Loucy (cell line): ENCODE measurements at regions not wholly inside any gene's neighbourhood (a gene's known extent, or its start where the extent isn't known, plus 50 kb on each side); places are given as distances from the start of the nearest gene placed in this dataset.
"Not testable (repeated sequence)": the region's sequence is repeated elsewhere in the genome, so short reads cannot be mapped to it uniquely, and the experiment has no call there.

Source experiments
- H2AFZ ChIP-seq: fragments of 200-600 bp; sonication (generic); 2 replicates; pipeline ENCODE4 v1.6.0; 2016; ENCODE audit warnings: antibody characterized with exemption, mild to moderate bottlenecking, low read length, moderate library complexity
- H3F3A ChIP-seq: fragments of 200-600 bp; 2 replicates; pipeline ENCODE4 v1.6.0; 2016; ENCODE audit warnings: antibody characterized with exemption, low read depth, mild to moderate bottlenecking
- H3K27me3 ChIP-seq: fragments of 200-600 bp; sonication (generic); 2 replicates; pipeline ENCODE4 v1.6.1; 2014; ENCODE audit warnings: low read length, mild to moderate bottlenecking; ENCODE audit not compliant: insufficient read depth, poor library complexity, severe bottlenecking
- H3K36me3 ChIP-seq: fragments of 200-600 bp; sonication (generic); 2 replicates; pipeline ENCODE4 v1.6.1; 2016; ENCODE audit warnings: low read length; ENCODE audit not compliant: insufficient read depth
- H3K4me1 ChIP-seq: fragments of 200-600 bp; sonication (generic); 2 replicates; pipeline ENCODE4 v1.5.1; 2014; ENCODE audit warnings: low read length, mild to moderate bottlenecking; ENCODE audit not compliant: insufficient read depth, poor library complexity, severe bottlenecking
- H3K4me2 ChIP-seq: fragments of 200-600 bp; sonication (generic); 2 replicates; pipeline ENCODE4 v1.6.0; 2014; ENCODE audit warnings: antibody characterized with exemption, low read length, low read depth, mild to moderate bottlenecking; ENCODE audit not compliant: poor library complexity, severe bottlenecking
- H3K4me3 ChIP-seq: fragments of 200-600 bp; sonication (generic); 2 replicates; pipeline ENCODE4 v1.5.1; 2014; ENCODE audit warnings: low read length, mild to moderate bottlenecking, mixed read lengths; ENCODE audit not compliant: poor library complexity, severe bottlenecking
- H3K79me2 ChIP-seq: fragments of 200-600 bp; sonication (generic); 2 replicates; pipeline ENCODE4 v1.6.1; 2014; ENCODE audit warnings: low read length; ENCODE audit not compliant: insufficient read depth
- H3K9ac ChIP-seq: fragments of 200-600 bp; sonication (generic); 2 replicates; pipeline ENCODE4 v1.6.0; 2014; ENCODE audit warnings: mild to moderate bottlenecking, low read depth, low read length, moderate library complexity; ENCODE audit not compliant: poor library complexity, severe bottlenecking
- H3K9me2 ChIP-seq: fragments of 200-600 bp; sonication (generic); replicated peaks from 2 replicates; pipeline ENCODE4 v1.6.1; 2016; ENCODE audit warnings: low read depth, low read length, mixed read lengths
- H3K9me3 ChIP-seq: fragments of 200-600 bp; sonication (generic); 2 replicates; pipeline ENCODE4 v1.6.1; 2014; ENCODE audit warnings: mild to moderate bottlenecking, antibody characterized with exemption, low read length, low read depth; ENCODE audit not compliant: insufficient read depth
- H4K20me1 ChIP-seq: fragments of 200-600 bp; sonication (generic); 2 replicates; pipeline ENCODE4 v1.6.0; 2014; ENCODE audit warnings: antibody characterized with exemption, low read length, mild to moderate bottlenecking; ENCODE audit not compliant: insufficient read depth, poor library complexity, severe bottlenecking
- EZH2phosphoT487 ChIP-seq: fragments of 200-600 bp; IDR thresholded peaks from 2 replicates; pipeline ENCODE4 v1.6.1; 2018; ENCODE audit warnings: antibody characterized with exemption, mild to moderate bottlenecking, moderate library complexity, borderline replicate concordance
- TF ChIP-seq, protein P1 (sequence below): fragments of 200-600 bp; sonication (generic); conservative IDR thresholded peaks from 2 replicates; pipeline ENCODE4 v1.5.1; 2014; ENCODE audit warnings: mild to moderate bottlenecking, antibody characterized with exemption, low read length

DNA sequence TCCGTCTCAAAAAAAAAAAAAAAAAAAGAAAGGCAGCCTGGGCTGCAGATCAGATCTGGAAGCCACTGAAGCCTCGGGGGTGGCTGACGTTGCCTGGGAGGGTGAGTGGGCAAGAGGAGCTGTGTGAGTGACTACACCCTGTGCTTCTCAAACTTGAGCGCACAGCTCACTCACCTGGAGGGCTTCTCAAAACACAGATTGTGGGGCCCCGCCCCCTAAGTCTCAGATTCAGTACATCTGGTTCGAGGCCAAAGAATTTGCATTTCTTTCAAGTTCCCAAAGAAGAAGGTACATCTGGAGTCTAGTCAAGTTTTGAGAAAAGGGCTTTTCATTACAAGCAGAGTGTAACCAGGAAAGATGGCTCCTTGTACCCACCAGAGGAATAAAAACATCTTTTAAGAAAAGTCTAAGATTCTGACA lies 97.7 kb upstream of the CAB39 start:
- Histone ChIP-seq H2AFZ (no peak overlapping the region), H3K9ac (no peak overlapping the region), H3K79me2 (no peaks in the 10 kb centered on the region), H3K4me3 (no peak overlapping the region), H3K27me3 (no peaks in the 10 kb centered on the region), H3K4me2 (no peak overlapping the region), H3K9me2 (no peaks in the 10 kb centered on the region), H3K4me1 (no peaks in the 10 kb centered on the region), H3K9me3 (no peaks in the 10 kb centered on the region), H3F3A (no peaks in the 10 kb centered on the region), H4K20me1 (no peaks in the 10 kb centered on the region), H3K36me3 (no peaks in the 10 kb centered on the region)
- TF ChIP-seq EZH2phosphoT487, result no peak
- TF ChIP-seq, protein P1, sequence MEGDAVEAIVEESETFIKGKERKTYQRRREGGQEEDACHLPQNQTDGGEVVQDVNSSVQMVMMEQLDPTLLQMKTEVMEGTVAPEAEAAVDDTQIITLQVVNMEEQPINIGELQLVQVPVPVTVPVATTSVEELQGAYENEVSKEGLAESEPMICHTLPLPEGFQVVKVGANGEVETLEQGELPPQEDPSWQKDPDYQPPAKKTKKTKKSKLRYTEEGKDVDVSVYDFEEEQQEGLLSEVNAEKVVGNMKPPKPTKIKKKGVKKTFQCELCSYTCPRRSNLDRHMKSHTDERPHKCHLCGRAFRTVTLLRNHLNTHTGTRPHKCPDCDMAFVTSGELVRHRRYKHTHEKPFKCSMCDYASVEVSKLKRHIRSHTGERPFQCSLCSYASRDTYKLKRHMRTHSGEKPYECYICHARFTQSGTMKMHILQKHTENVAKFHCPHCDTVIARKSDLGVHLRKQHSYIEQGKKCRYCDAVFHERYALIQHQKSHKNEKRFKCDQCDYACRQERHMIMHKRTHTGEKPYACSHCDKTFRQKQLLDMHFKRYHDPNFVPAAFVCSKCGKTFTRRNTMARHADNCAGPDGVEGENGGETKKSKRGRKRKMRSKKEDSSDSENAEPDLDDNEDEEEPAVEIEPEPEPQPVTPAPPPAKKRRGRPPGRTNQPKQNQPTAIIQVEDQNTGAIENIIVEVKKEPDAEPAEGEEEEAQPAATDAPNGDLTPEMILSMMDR, result no peak

DNA sequence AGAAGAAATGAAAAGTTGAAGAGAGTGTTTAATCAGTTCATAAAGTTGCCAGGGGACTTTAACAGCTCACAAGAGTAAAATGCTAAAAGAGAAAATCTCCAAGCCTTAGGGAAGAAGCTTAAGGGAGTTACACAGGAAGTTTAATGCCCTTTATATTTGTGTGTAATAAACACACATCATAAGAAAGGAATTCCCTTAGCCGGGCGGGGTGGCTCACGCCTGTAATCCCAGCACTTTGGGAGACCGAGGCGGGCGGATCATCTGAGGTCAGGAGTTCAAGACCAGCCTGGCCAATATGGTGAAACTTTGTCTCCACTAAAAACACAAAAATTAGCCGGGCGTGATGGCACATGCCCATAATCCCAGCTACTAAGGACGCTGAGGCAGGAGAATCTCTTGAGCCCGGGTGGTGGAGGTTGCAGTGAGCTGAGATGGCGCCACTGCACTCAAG lies 95.4 kb upstream of the CAB39 start:
- H4K20me1 ChIP-seq, H3K4me1 ChIP-seq, H3F3A ChIP-seq, H3K4me3 ChIP-seq, H3K4me2 ChIP-seq, H2AFZ ChIP-seq, H3K36me3 ChIP-seq, H3K79me2 ChIP-seq, H3K9me2 ChIP-seq, H3K9ac ChIP-seq, H3K27me3 ChIP-seq, H3K9me3 ChIP-seq: not testable (repeated sequence)

DNA sequence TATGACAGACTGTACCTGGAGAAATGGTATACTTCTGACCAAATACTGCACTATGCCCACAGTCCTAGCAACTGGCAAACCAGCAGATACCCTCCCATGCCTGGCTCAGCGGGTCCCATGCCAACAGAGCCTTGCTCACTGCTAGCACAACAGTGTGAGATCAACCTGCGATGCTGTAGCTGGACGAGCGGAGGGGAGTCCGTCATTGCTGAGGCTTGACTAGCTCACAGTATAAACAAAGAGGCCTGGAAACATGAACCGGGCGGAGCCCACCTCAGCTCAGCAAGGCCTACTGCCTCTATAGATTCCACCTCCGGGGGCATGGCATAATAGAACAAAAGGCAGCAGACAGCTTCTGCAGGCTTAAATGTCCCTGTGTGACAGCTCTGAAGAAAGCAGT lies 93.2 kb upstream of the CAB39 start:
- Histone ChIP-seq H3K4me2 (no peak overlapping the region), H3K4me1 (no peaks in the 10 kb centered on the region), H2AFZ (no peak overlapping the region), H3K27me3 (no peaks in the 10 kb centered on the region), H3K36me3 (no peaks in the 10 kb centered on the region), H3K9me3 (no peaks in the 10 kb centered on the region), H3F3A (no peaks in the 10 kb centered on the region), H3K4me3 (no peak overlapping the region), H3K9ac (no peak overlapping the region), H3K9me2 (no peaks in the 10 kb centered on the region), H3K79me2 (no peaks in the 10 kb centered on the region), H4K20me1 (no peaks in the 10 kb centered on the region)
- TF ChIP-seq, protein P1, result no peak
- TF ChIP-seq EZH2phosphoT487, result no peak

DNA sequence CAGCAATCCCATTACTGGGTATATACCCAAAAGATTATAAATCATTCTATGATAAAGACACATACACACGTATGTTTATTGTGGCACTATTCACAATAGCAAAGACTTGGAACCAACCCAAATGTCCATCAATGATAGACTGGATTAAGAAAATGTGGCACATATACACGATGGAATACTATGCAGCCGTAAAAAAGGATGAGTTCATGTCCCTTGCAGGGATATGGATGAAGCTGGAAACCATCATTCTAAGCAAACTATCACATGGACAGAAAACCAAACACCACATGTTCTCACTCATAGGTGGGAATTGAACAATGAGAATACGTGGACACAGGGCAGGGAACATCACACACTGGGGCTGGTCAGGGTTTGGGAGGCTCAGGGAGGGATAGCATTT lies 87.4 kb upstream of the CAB39 start:
- H4K20me1 ChIP-seq, H3K4me3 ChIP-seq: not testable (repeated sequence)

DNA sequence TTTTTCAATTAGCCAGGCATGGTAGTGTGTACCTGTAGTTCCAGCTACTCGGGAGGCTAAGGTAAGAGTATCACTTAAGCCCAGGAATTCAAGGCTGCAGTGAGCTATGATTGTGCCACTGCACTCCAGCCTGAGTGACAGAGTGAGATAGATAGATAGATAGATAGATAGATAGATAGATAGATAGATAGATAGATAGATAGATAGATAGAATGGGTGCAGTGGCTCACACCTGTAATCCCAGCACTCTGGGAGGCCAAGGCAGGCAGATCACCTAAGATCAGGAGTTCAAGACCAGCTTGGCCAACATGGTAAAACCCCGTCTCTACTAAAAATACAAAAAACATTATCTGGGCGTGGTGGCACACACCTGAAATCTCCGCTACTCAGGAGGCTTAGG lies 85.6 kb upstream of the CAB39 start:
- H3K4me2 ChIP-seq, H3K36me3 ChIP-seq, H4K20me1 ChIP-seq, H3F3A ChIP-seq, H2AFZ ChIP-seq, H3K9me3 ChIP-seq, H3K4me1 ChIP-seq, H3K27me3 ChIP-seq, H3K9ac ChIP-seq, H3K4me3 ChIP-seq, H3K79me2 ChIP-seq, H3K9me2 ChIP-seq: not testable (repeated sequence)

More for the DNA sequence above, 87.4 kb upstream of the CAB39 start:
- not testable (repeated sequence) for H3K4me1 ChIP-seq, H3K9me2 ChIP-seq, H3K9ac ChIP-seq, H2AFZ ChIP-seq, H3K79me2 ChIP-seq, H3K4me2 ChIP-seq, H3K27me3 ChIP-seq, H3K36me3 ChIP-seq, H3F3A ChIP-seq, H3K9me3 ChIP-seq
